AG20443 (cell line): ENCODE measurements at regions not wholly inside any gene's neighbourhood (a gene's known extent, or its start where the extent isn't known, plus 50 kb on each side); places are given as distances from the start of the nearest gene placed in this dataset.
A peak's percentile ranks its signal among the peaks of the same experiment; 100 is the strongest.
"Not testable (repeated sequence)": the region's sequence is repeated elsewhere in the genome, so short reads cannot be mapped to it uniquely, and the experiment has no call there.

ENCODE experiments used
- DNase-seq: peaks from one replicate; pipeline ENCODE4 v3.0.0; 2012; ENCODE audit warnings: low spot score, mixed read lengths

- DNase-seq: not testable (repeated sequence)
These were observed 162.8 kb upstream of the GJE1 start for GRCh38 chr6:141969768-141970415.

DNA sequence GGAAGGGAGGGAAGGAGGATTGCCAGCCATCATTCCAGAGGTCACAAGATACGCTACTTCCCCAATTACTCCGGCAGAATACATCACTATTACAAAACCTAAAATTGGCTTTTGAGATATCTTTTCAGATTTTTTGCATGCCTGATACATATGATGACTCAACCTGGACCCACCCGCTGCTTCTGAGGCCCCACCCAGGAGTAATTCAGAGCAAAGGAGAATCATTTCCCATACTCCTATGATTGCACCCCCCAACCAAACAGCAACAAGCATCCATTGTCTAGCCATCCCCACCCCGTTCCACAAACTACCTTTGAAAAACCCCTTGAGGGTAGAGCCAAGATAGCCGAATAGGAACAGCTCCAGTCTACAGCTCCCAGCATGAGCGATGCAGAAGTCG lies 163.5 kb upstream of the GJE1 start:
- DNase-seq: peak; percentile 69

GRCh38 chr6:141968632-141969031 lies 164.1 kb upstream of the GJE1 start:
- DNase-seq: no peak

GRCh38 chr6:141965016-141965545 lies 167.6 kb upstream of the GJE1 start:
- DNase-seq: no peak

- no peak for DNase-seq
These were observed 169.0 kb upstream of the GJE1 start for GRCh38 chr6:141963543-141964295.

GRCh38 chr6:141957271-141957670 lies 175.5 kb upstream of the GJE1 start:
- no peak for DNase-seq

- DNase-seq: no peak
These were observed 175.9 kb upstream of the GJE1 start for GRCh38 chr6:141956868-141957267.

DNA sequence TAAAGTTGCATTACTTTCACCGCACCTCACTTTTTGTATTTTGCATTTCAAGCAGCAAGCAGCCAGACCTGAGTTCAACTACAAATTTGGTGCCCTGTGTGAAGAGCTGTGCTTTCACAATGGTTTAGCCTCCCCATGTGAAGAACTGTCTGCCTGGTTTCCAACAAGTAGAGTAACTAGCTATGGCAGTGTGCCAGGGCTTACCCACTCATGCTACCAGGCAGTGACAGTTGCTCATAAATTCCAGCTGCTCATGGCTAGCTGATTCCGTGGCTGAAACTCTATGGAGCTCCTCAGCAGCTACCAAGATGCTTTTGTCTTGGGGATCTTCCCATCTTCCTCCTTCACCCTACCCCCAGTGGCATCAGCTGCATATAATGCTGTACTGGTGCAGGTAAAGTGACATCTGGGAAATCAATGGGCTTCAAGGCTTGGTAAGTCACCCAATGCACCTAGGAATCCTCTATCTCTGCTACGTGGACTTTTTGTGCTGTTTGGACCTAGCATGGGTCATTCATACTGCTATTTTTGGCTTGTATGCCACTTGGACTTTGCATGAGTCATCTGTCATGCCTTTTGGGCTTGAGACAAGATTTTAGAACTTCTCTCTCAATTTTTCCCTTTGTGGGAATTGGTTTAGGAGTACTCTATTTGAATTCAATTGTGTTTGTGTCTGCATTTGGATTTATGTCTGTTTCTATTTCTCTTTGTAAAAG lies 176.5 kb upstream of the GJE1 start:
- DNase-seq: peak; percentile 43

- no peak for DNase-seq
These were observed 179.7 kb upstream of the GJE1 start for GRCh38 chr6:141953072-141953471.

DNA sequence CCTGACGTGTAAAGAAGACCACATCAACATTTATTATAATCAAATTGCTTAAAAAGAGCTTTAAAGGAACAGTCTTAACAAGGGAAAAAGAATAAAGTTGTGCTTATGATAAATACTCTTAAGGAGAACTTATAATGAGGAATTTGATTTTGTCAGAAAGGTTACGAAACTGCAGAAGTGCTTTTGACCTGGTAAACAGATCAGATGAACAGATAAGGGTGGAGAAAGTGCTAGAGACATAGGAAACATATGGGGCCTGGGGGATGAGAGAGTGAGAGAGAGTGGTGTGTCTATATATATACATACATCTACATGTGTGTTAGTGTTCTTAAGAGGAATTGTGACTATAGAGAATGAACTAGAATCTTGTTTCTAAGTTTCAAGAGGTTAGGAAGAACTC lies 186.2 kb upstream of the GJE1 start:
- DNase-seq: no peak

DNA sequence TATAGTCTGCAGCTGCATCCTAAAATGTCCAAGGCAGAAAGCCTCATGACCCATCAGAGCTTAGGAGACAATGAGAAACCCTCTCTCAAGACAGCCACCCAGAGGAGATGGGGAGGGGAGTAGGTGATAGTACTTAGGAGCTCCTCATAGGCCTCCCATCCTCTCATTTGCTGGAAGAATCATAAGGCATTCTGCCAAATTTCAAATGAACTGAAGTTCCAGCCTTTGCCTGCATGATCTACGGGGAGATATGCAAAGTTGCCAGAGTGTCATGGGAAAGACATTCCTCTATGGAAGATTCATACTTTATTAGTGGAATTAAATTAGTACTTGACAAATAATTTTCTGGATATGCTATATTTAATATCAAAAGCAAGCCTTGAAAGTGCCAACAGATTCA lies 194.1 kb upstream of the GJE1 start:
- DNase-seq: no peak

DNA sequence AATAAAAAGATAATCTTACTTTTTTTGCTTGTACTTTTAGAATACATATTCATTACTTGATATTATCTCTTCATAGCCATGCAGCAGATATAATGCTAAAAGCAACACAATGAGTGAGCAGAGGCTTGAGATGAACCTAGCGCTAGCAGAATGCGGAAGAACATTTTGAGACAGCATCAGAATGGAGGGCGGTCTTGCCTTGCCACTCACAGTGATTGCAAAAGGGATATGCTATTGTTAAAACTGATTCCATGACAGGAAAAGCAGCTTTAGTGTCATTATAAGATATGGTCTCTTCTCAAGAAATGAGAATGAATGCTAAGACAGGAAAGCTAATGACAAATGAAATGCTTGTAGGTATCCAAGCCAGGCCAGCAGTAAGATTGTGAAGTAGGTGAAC lies 200.0 kb upstream of the GJE1 start:
- no peak for DNase-seq

GRCh38 chr6:141926200-141926900 lies 206.4 kb upstream of the GJE1 start:
- DNase-seq: not testable (repeated sequence)

GRCh38 chr6:141925001-141925400 lies 207.7 kb upstream of the GJE1 start:
- DNase-seq: peak; percentile 25

DNA sequence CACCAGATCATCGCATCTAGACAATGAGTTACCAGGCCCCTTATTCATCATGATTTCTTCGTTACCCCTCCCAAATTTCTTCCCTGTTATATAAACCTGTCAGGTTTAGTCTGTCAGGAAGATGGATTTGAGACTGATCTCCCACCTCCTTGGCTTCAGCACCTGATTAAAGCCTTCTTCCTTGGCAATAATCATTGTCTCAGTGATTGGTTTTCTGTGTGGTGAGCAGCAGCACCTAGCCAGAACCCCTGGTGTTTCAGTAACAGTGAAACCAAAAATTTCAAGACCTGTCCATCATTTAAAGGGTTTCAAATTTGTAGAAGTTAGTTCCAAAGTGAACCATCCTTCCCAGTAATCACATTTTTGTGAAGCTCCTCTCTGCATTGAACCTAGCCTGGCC lies 209.8 kb upstream of the GJE1 start:
- DNase-seq: no peak

DNA sequence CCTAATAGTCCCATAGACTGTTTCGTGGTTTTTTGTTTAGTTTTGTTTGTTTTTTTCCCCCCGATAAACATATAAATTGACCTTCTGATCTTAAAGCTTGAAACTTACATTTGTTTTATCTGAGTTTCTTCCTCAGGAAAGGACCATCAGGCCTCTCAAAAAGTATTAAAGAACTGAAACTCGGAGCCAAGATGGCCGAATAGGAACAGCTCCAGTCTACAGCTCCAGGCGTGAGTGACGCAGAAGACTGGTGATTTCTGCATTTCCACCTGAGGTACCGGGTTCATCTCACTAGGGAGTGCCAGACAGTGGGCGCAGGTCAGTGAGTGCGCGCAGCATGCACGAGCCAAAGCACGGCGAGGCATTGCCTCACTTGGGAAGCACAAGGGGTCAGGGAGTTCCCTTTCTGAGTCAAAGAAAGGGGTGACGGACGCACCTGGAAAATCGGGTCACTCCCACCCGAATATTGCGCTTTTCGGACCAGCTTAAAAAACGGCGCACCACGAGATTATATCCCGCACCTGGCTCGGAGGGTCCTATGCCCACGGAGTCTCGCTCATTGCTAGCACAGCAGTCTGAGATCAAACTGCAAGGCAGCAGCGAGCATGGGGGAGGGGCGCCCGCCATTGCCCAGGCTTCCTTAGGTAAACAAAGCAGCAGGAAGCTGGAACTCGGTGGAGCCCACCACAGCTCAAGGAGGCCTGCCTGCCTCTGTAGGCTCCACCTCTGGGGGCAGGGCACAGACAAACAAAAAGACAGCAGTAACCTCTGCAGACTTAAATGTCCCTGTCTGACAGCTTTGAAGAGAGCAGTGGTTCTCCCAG lies 215.8 kb upstream of the GJE1 start:
- DNase-seq: not testable (repeated sequence)

DNA sequence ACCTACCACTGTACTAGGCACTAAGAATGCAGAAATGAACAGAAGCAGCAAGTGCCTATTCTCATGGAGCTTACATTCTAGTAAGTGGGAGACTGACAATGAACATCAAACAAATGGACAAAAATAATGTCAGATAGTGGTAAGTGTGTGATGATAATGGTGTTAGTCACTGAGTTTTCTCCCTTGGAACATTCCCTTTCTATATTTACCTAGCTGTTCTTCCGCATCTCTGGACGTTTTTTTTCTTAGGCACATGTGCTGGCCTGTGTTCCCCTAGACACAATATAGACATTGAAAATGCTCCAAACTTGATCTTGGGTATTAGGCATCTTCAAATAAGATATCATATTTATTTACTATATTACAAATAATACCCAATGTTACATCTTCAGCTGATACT lies 218.1 kb upstream of the GJE1 start:
- DNase-seq: no peak

GRCh38 chr6:141906569-141907080 lies 226.1 kb upstream of the GJE1 start:
- no peak for DNase-seq

- DNase-seq: no peak
These were observed 242.1 kb upstream of the GJE1 start for GRCh38 chr6:141890661-141891060.

DNA sequence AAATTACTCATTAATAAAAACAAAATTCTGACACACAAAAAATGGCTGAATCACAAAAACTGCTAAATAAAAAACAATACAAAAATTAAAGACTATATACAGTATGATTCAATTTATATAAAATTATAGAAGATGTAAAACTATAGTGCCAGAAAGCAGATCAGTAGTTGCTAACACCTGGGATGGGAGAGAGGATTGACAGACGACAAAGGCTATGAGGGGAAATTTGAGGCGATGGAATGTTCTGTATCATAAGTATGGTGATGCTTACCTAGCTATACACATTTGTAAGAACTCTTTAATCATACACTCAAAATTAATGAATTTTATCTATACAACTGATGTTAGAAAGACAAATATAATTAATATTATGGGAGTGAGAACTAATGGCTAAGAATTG lies 247.9 kb upstream of the GJE1 start:
- DNase-seq: no peak

- DNase-seq: no peak
These were observed 254.0 kb upstream of the GJE1 start for GRCh38 chr6:141878686-141879085.
